ENCODE measurements at regions not wholly inside any gene's neighbourhood (a gene's known extent, or its start where the extent isn't known, plus 50 kb on each side); places are given as distances from the start of the nearest gene placed in this dataset.
"Not testable (repeated sequence)": the region's sequence is repeated elsewhere in the genome, so short reads cannot be mapped to it uniquely, and the experiment has no call there.

- no peak for DNase-seq
Measured at GRCh38 chr2:176879426-176879995, 333.1 kb upstream of the HNRNPA3 start.

- DNase-seq: not testable (repeated sequence)
Measured at GRCh38 chr2:176882045-176882444, 330.5 kb upstream of the HNRNPA3 start.

- DNase-seq: no peak
Measured at GRCh38 chr2:176885001-176885643, 327.5 kb upstream of the HNRNPA3 start.

- no peak for DNase-seq
Measured at GRCh38 chr2:176885661-176886060, 326.9 kb upstream of the HNRNPA3 start.

GRCh38 chr2:176891105-176891504 is 321.5 kb upstream of the HNRNPA3 start:
- DNase-seq: no peak

GRCh38 chr2:176891857-176892256 is 320.7 kb upstream of the HNRNPA3 start:
- DNase-seq: no peak

- DNase-seq: no peak
Measured at GRCh38 chr2:176892676-176893226, 319.8 kb upstream of the HNRNPA3 start.

- no peak for DNase-seq
Measured at GRCh38 chr2:176895158-176895557, 317.4 kb upstream of the HNRNPA3 start.

- no peak for DNase-seq
Measured at GRCh38 chr2:176902454-176902853, 310.1 kb upstream of the HNRNPA3 start.

GRCh38 chr2:176904053-176904452 is 308.5 kb upstream of the HNRNPA3 start:
- DNase-seq: not testable (repeated sequence)

- no peak for DNase-seq
Measured at GRCh38 chr2:176907341-176907740, 305.3 kb upstream of the HNRNPA3 start.

GRCh38 chr2:176910828-176911227 is 301.8 kb upstream of the HNRNPA3 start:
- DNase-seq: no peak

- DNase-seq: no peak
Measured at GRCh38 chr2:176913955-176914354, 298.6 kb upstream of the HNRNPA3 start.

GRCh38 chr2:176914371-176914770 is 298.2 kb upstream of the HNRNPA3 start:
- DNase-seq: no peak

GRCh38 chr2:176922545-176922944 is 290.0 kb upstream of the HNRNPA3 start:
- not testable (repeated sequence) for DNase-seq

GRCh38 chr2:176923205-176923604 is 289.4 kb upstream of the HNRNPA3 start:
- no peak for DNase-seq

GRCh38 chr2:176924909-176925534 is 287.6 kb upstream of the HNRNPA3 start:
- DNase-seq: no peak

- DNase-seq: no peak
Measured at GRCh38 chr2:176926453-176926852, 286.1 kb upstream of the HNRNPA3 start.

- DNase-seq: not testable (repeated sequence)
Measured at GRCh38 chr2:176929387-176929786, 283.2 kb upstream of the HNRNPA3 start.

GRCh38 chr2:176931588-176932563 is 280.7 kb upstream of the HNRNPA3 start:
- DNase-seq: peak; percentile 46

- DNase-seq: no peak
Measured at GRCh38 chr2:176934131-176934530, 278.5 kb upstream of the HNRNPA3 start.

GRCh38 chr2:176934869-176935415 is 277.7 kb upstream of the HNRNPA3 start:
- no peak for DNase-seq
